Nephron (organoid): ENCODE measurements at regions not wholly inside any gene's neighbourhood (a gene's known extent, or its start where the extent isn't known, plus 50 kb on each side); places are given as distances from the start of the nearest gene placed in this dataset.

Experiments
- H3K27ac Mint-ChIP-seq, 3 experiments: 2 replicates each; pipeline ENCODE4 v1.8.0; 2020; ENCODE audit warnings: mixed read lengths in 3 of 3, mild to moderate bottlenecking in 2 of 3, moderate library complexity in 1 of 3
- H3K27me3 Mint-ChIP-seq: 2 replicates; pipeline ENCODE4 v1.8.0; 2021; ENCODE audit warnings: low read depth, mild to moderate bottlenecking, moderate library complexity, mixed read lengths
- H3K36me3 Mint-ChIP-seq: 2 replicates; pipeline ENCODE4 v1.8.0; 2020; ENCODE audit warnings: low read depth, mixed read lengths
- H3K4me1 Mint-ChIP-seq: 2 replicates; pipeline ENCODE4 v1.8.0; 2020; ENCODE audit warnings: mixed read lengths
- H3K4me3 Mint-ChIP-seq, 3 experiments: 2 replicates each; pipeline ENCODE4 v1.8.0; 2020; ENCODE audit warnings: mild to moderate bottlenecking in 3 of 3, mixed read lengths in 3 of 3, moderate library complexity in 2 of 3
- H3K9me3 Mint-ChIP-seq: 2 replicates; pipeline ENCODE4 v1.8.0; 2020; ENCODE audit warnings: mixed read lengths
- CTCF ChIP-seq, 3 experiments: fragments of 200-600 bp; sonication (generic); IDR thresholded peaks; one replicate each; pipeline ENCODE4 v1.5.0; 2021; ENCODE audit warnings: antibody characterized with exemption in 3 of 3; ENCODE audit not compliant: unreplicated experiment in 3 of 3

GRCh38 chr4:123109139-123109538 lies 186.7 kb upstream of the NUDT6 start:
- H3K27me3 Mint-ChIP-seq = no peaks in the 10 kb centered on the region
- peak overlapping the region in 2 of 3 experiments; percentile 8 to 93 for H3K27ac Mint-ChIP-seq
- no peaks in the 10 kb centered on the region for H3K36me3 Mint-ChIP-seq
- H3K4me3 Mint-ChIP-seq = no peak overlapping the region
- peaks cover 42% of the 10 kb centered on the region for H3K4me1 Mint-ChIP-seq
- no peak for TF ChIP-seq CTCF (IDR thresholded peaks at IDR 0.05; ENCODE audit: unreplicated experiment in 3 of 3)
- no peaks in the 10 kb centered on the region for H3K9me3 Mint-ChIP-seq

GRCh38 chr4:123110147-123110546 lies 187.8 kb upstream of the NUDT6 start:
- Mint-ChIP-seq H3K27me3 (no peaks in the 10 kb centered on the region), H3K4me3 (no peak overlapping the region), H3K4me1 (peaks cover 32% of the 10 kb centered on the region), H3K27ac (peak overlapping the region in 2 of 3 experiments; percentile 91 to 93), H3K9me3 (no peaks in the 10 kb centered on the region), H3K36me3 (no peaks in the 10 kb centered on the region)
- TF ChIP-seq CTCF (IDR thresholded peaks at IDR 0.05; ENCODE audit: unreplicated experiment in 3 of 3) = no peak

- no peaks in the 10 kb centered on the region for H3K27me3 Mint-ChIP-seq
- H3K27ac Mint-ChIP-seq = peak overlapping the region in 1 of 3 experiments; percentile 93
- no peak for TF ChIP-seq CTCF (IDR thresholded peaks at IDR 0.05; ENCODE audit: unreplicated experiment in 3 of 3)
- H3K36me3 Mint-ChIP-seq = no peaks in the 10 kb centered on the region
- no peak overlapping the region for H3K4me3 Mint-ChIP-seq
- no peaks in the 10 kb centered on the region for H3K9me3 Mint-ChIP-seq
- peaks cover 26% of the 10 kb centered on the region for H3K4me1 Mint-ChIP-seq
Measured at GRCh38 chr4:123110685-123111084, 188.3 kb upstream of the NUDT6 start.

- H3K4me3 Mint-ChIP-seq = no peak overlapping the region
- H3K4me1 Mint-ChIP-seq = peaks cover 34% of the 10 kb centered on the region
- no peak for TF ChIP-seq CTCF (IDR thresholded peaks at IDR 0.05; ENCODE audit: unreplicated experiment in 3 of 3)
- no peaks in the 10 kb centered on the region for H3K36me3 Mint-ChIP-seq
- peak overlapping the region; percentile 29 to 90 (median 83) for H3K27ac Mint-ChIP-seq
- no peaks in the 10 kb centered on the region for H3K9me3 Mint-ChIP-seq
- no peaks in the 10 kb centered on the region for H3K27me3 Mint-ChIP-seq
Measured at GRCh38 chr4:123113155-123113554, 190.8 kb upstream of the NUDT6 start.

GRCh38 chr4:123114084-123114914 lies 191.9 kb upstream of the NUDT6 start:
- Mint-ChIP-seq H3K27me3 (no peaks in the 10 kb centered on the region), H3K36me3 (no peaks in the 10 kb centered on the region), H3K4me3 (no peak overlapping the region), H3K9me3 (no peaks in the 10 kb centered on the region), H3K4me1 (peaks cover 33% of the 10 kb centered on the region), H3K27ac (no peak overlapping the region)
- TF ChIP-seq CTCF (IDR thresholded peaks at IDR 0.05; ENCODE audit: unreplicated experiment in 3 of 3) = no peak
